Endothelial cell of umbilical vein (primary cell): ENCODE measurements at regions not wholly inside any gene's neighbourhood (a gene's known extent, or its start where the extent isn't known, plus 50 kb on each side); places are given as distances from the start of the nearest gene placed in this dataset.

Experiments
- CTCF ChIP-seq, 2 donors: IDR thresholded peaks; 1 replicate in 1 of 2; 2 replicates in 1 of 2; pipeline ENCODE4 v1.5.1; 2011; ENCODE audit warnings: low read length in 2 of 2, mild to moderate bottlenecking in 2 of 2, moderate library complexity in 2 of 2, control low read depth in 1 of 2, inconsistent platforms in 1 of 2, low read depth in 1 of 2; ENCODE audit not compliant: insufficient read depth in 1 of 2; ENCODE audit errors: extremely low read depth in 1 of 2
- GATA2 ChIP-seq: IDR thresholded peaks from 2 replicates; pipeline ENCODE4 v1.7.0; 2011; ENCODE audit warnings: low read depth, mild to moderate bottlenecking, moderate library complexity, mixed read lengths, low read length; ENCODE audit not compliant: insufficient read length, insufficient read depth
- JUN ChIP-seq: IDR thresholded peaks from 2 replicates; pipeline ENCODE4 v1.6.1; 2011; ENCODE audit warnings: borderline replicate concordance, low read depth; ENCODE audit not compliant: insufficient read length, insufficient read depth
- MAX ChIP-seq: IDR thresholded peaks from 2 replicates; pipeline ENCODE4 v1.6.1; 2011; ENCODE audit not compliant: insufficient read depth, insufficient read length
- POLR2A ChIP-seq: IDR thresholded peaks from 2 replicates; pipeline ENCODE4 v1.6.1; 2012; ENCODE audit warnings: low read depth, mild to moderate bottlenecking, control low read depth, low read length
- POLR2AphosphoS5 ChIP-seq: IDR thresholded peaks from 2 replicates; pipeline ENCODE4 v1.6.1; 2012; ENCODE audit warnings: low read depth, mild to moderate bottlenecking, control low read depth, low read length, moderate library complexity; ENCODE audit not compliant: insufficient read depth

- TF ChIP-seq CTCF (IDR thresholded peaks at IDR 0.05; ENCODE audit: extremely low read depth in 1 of 2, insufficient read depth in 1 of 2, low read depth in 1 of 2, low read length in 2 of 2) = no peak
- TF ChIP-seq POLR2AphosphoS5 = no peak
- TF ChIP-seq POLR2A = no peak
- TF ChIP-seq MAX = no peak
- no peak for TF ChIP-seq JUN
- TF ChIP-seq GATA2 = no peak
These were observed 2166.6 kb downstream of the TP53TG3F start for GRCh38 chr16:35626041-35626440.
